H1 (cell line): ENCODE measurements at regions not wholly inside any gene's neighbourhood (a gene's known extent, or its start where the extent isn't known, plus 50 kb on each side); places are given as distances from the start of the nearest gene placed in this dataset.

ENCODE experiments used
- CTCF ChIA-PET: fragments of 300-600 bp; sonication (Branson Sonifier 250); formaldehyde crosslinking; loops from one replicate; lab custom pipeline; 2021; ENCODE audit not compliant: partially characterized antibody; lab: Charles Lee
- POLR2A ChIA-PET: fragments of 300-600 bp; sonication (Branson Sonifier 250); formaldehyde crosslinking; loops from one replicate; lab custom pipeline; 2021; ENCODE audit warnings: inconsistent platforms; ENCODE audit not compliant: partially characterized antibody; lab: Charles Lee
- DNase-seq, 2 experiments: peaks; one replicate each; pipeline versions ENCODE4 v3.0.0 to v3.0.0-alpha.2; 2010 to 2022; ENCODE audit warnings: low spot score in 2 of 2, low read depth in 1 of 2, mixed read lengths in 1 of 2
- FAIRE-seq: peaks from 2 replicates; lab custom pipeline; 2011; peaks lifted over from hg19 to GRCh38; lab: Jason Lieb, UNC
- H2AFZ ChIP-seq: 2 replicates; pipeline ENCODE4 v1.8.1; 2012; ENCODE audit warnings: low read length, inconsistent platforms
- H2AK5ac ChIP-seq: 2 replicates; pipeline ENCODE4 v1.6.1; 2013; ENCODE audit warnings: low read depth, low read length
- H2BK120ac ChIP-seq: replicated peaks from 2 replicates; pipeline ENCODE3; 2013; ENCODE audit warnings: low read depth, low read length, inconsistent platforms
- H2BK12ac ChIP-seq: 2 replicates; pipeline ENCODE4 v1.6.1; 2013; ENCODE audit warnings: low read depth, low read length
- H2BK15ac ChIP-seq: 2 replicates; pipeline ENCODE4 v1.6.1; 2013; ENCODE audit warnings: low read length
- H2BK20ac ChIP-seq: 2 replicates; pipeline ENCODE4 v1.6.1; 2013; ENCODE audit warnings: low read length
- H2BK5ac ChIP-seq: 2 replicates; pipeline ENCODE4 v1.6.1; 2013; ENCODE audit warnings: low read depth, low read length
- H3K14ac ChIP-seq: 2 replicates; pipeline ENCODE4 v1.6.1; 2013; ENCODE audit warnings: inconsistent platforms; ENCODE audit not compliant: insufficient read length
- H3K18ac ChIP-seq: 2 replicates; pipeline ENCODE4 v1.6.1; 2013; ENCODE audit warnings: low read length; ENCODE audit errors: extremely low read depth
- H3K23ac ChIP-seq: 2 replicates; pipeline ENCODE4 v1.6.1; 2013; ENCODE audit warnings: inconsistent platforms; ENCODE audit not compliant: insufficient read length
- H3K23me2 ChIP-seq: 2 replicates; pipeline ENCODE4 v1.6.1; 2013; ENCODE audit warnings: low read depth, low read length
- H3K27ac ChIP-seq: 2 replicates; pipeline ENCODE4 v1.6.1; 2011; ENCODE audit warnings: low read depth, low read length, inconsistent platforms
- H3K27me3 ChIP-seq, 4 experiments: replicated peaks in 1 of 4; 1 replicate in 1 of 4; 2 replicates in 3 of 4; pipeline versions ENCODE4 v1.6.1 to v1.8.1; 2011 to 2013; ENCODE audit warnings: low read length in 3 of 4, mild to moderate bottlenecking in 3 of 4, inconsistent platforms in 2 of 4, mixed read lengths in 2 of 4, moderate library complexity in 1 of 4; ENCODE audit not compliant: control insufficient read depth in 3 of 4, insufficient read depth in 3 of 4; ENCODE audit errors: extremely low read depth in 1 of 4
- H3K36me3 ChIP-seq, 4 experiments: 2 replicates each; pipeline versions ENCODE4 v1.6.1 to v1.8.1; 2011 to 2013; ENCODE audit warnings: mild to moderate bottlenecking in 4 of 4, low read length in 3 of 4, moderate library complexity in 2 of 4, control low read depth in 1 of 4, inconsistent platforms in 1 of 4; ENCODE audit not compliant: insufficient read depth in 4 of 4, control insufficient read depth in 2 of 4
- H3K4ac ChIP-seq: replicated peaks from 2 replicates; pipeline ENCODE3; 2013; ENCODE audit warnings: low read length, low read depth, mixed read lengths, inconsistent platforms; ENCODE audit not compliant: insufficient read length
- H3K4me1 ChIP-seq, 4 experiments: replicated peaks in 1 of 4; 1 replicate in 1 of 4; 2 replicates in 3 of 4; pipeline versions ENCODE4 v1.6.1 to v1.8.1; 2011 to 2013; ENCODE audit warnings: low read length in 3 of 4, inconsistent platforms in 2 of 4, mixed read lengths in 1 of 4; ENCODE audit not compliant: insufficient read depth in 4 of 4, control insufficient read depth in 3 of 4
- H3K4me2 ChIP-seq, 2 experiments: 2 replicates each; pipeline versions ENCODE4 v1.6.1 to v1.8.1; 2011 to 2013; ENCODE audit warnings: low read depth in 2 of 2, low read length in 2 of 2, control low read depth in 1 of 2, inconsistent platforms in 1 of 2, mild to moderate bottlenecking in 1 of 2; ENCODE audit not compliant: insufficient read depth in 1 of 2
- H3K4me3 ChIP-seq, 4 experiments: fragments of 200-600, 300-600 bp in 1 of 4; sonication (generic), shearing (Covaris generic), sonication (Bioruptor Twin) in 1 of 4; 2 replicates each; pipeline versions ENCODE4 v1.5.1 to v1.8.1; 2011 to 2016; ENCODE audit warnings: low read length in 4 of 4, low read depth in 3 of 4, control low read depth in 2 of 4, inconsistent platforms in 2 of 4, mild to moderate bottlenecking in 2 of 4, mixed read lengths in 1 of 4, moderate library complexity in 1 of 4; ENCODE audit not compliant: insufficient read depth in 2 of 4; ENCODE audit errors: extremely low read depth in 1 of 4
- H3K56ac ChIP-seq: replicated peaks from 2 replicates; pipeline ENCODE3; 2013; ENCODE audit warnings: low read depth, mild to moderate bottlenecking, mixed read lengths, low read length, inconsistent platforms; ENCODE audit not compliant: insufficient read length
- H3K79me1 ChIP-seq: 2 replicates; pipeline ENCODE4 v1.6.1; 2013; ENCODE audit warnings: low read depth, low read length, control low read depth
- H3K79me2 ChIP-seq, 2 experiments: 2 replicates each; pipeline versions ENCODE4 v1.6.1 to v1.8.1; 2012 to 2013; ENCODE audit warnings: low read length in 2 of 2, mild to moderate bottlenecking in 2 of 2, inconsistent platforms in 1 of 2; ENCODE audit not compliant: insufficient read depth in 2 of 2, control insufficient read depth in 1 of 2
- H3K9ac ChIP-seq, 4 experiments: replicated peaks in 1 of 4; 1 replicate in 1 of 4; 2 replicates in 3 of 4; pipeline versions ENCODE4 v1.6.1 to v1.8.1; 2011 to 2013; ENCODE audit warnings: low read depth in 3 of 4, low read length in 3 of 4, control low read depth in 2 of 4, mild to moderate bottlenecking in 2 of 4, moderate library complexity in 2 of 4, inconsistent platforms in 1 of 4; ENCODE audit errors: extremely low read depth in 1 of 4
- H3K9me3 ChIP-seq, 2 experiments: 2 replicates each; pipeline versions ENCODE4 v1.6.1 to v1.8.1; 2012 to 2013; ENCODE audit warnings: mild to moderate bottlenecking in 2 of 2, moderate library complexity in 2 of 2, control low read depth in 1 of 2, inconsistent platforms in 1 of 2, low read depth in 1 of 2, low read length in 1 of 2, mixed read lengths in 1 of 2; ENCODE audit not compliant: insufficient read depth in 2 of 2
- H4K20me1 ChIP-seq, 2 experiments: replicated peaks in 1 of 2; 2 replicates each; pipeline versions ENCODE3 to v1.8.1; 2011 to 2013; ENCODE audit warnings: inconsistent platforms in 2 of 2, low read length in 2 of 2, mild to moderate bottlenecking in 1 of 2; ENCODE audit not compliant: insufficient read depth in 2 of 2, control insufficient read depth in 1 of 2
- H4K5ac ChIP-seq: 2 replicates; pipeline ENCODE4 v1.6.1; 2013; ENCODE audit warnings: low read length, low read depth, mixed read lengths, inconsistent platforms; ENCODE audit not compliant: insufficient read length
- H4K8ac ChIP-seq: 2 replicates; pipeline ENCODE4 v1.8.0; 2013; ENCODE audit warnings: mild to moderate bottlenecking, moderate library complexity, low read length, inconsistent platforms; ENCODE audit not compliant: insufficient read depth; ENCODE audit errors: extremely low read depth
- H4K91ac ChIP-seq: replicated peaks from 2 replicates; pipeline ENCODE3; 2013; ENCODE audit warnings: low read length, mixed read lengths, inconsistent platforms; ENCODE audit not compliant: insufficient read length
- ATF2 ChIP-seq: IDR thresholded peaks from 2 replicates; pipeline ENCODE4 v1.6.1; 2012; ENCODE audit warnings: low read length, inconsistent platforms
- BCL11A ChIP-seq, 2 experiments: IDR thresholded peaks; one replicate each; pipeline ENCODE4 v1.6.1; 2011; ENCODE audit warnings: low read depth in 2 of 2, low read length in 2 of 2, mild to moderate bottlenecking in 2 of 2
- EP300 ChIP-seq, 2 experiments: IDR thresholded peaks; 1 replicate in 1 of 2; 2 replicates in 1 of 2; pipeline ENCODE4 v1.6.1; 2011 to 2012; ENCODE audit warnings: low read depth in 2 of 2, low read length in 2 of 2, mild to moderate bottlenecking in 2 of 2, borderline replicate concordance in 1 of 2, inconsistent platforms in 1 of 2, moderate library complexity in 1 of 2
- KDM4A ChIP-seq: IDR thresholded peaks from one replicate; pipeline ENCODE4 v1.7.1; 2012; ENCODE audit warnings: low read depth, mild to moderate bottlenecking, moderate library complexity, low read length, inconsistent platforms; ENCODE audit not compliant: severe bottlenecking
- SUZ12 ChIP-seq: fragments of 200-600 bp; sonication (generic); IDR thresholded peaks from 2 replicates; pipeline ENCODE4 v1.6.1; 2012; ENCODE audit warnings: mild to moderate bottlenecking, inconsistent platforms, low read length, moderate library complexity, mixed read lengths

- no peaks in the 10 kb centered on the region for H3K9me3 ChIP-seq
- no peak overlapping the region for H2BK15ac ChIP-seq
- no peak overlapping the region for H2BK12ac ChIP-seq
- no peak for FAIRE-seq
- H2BK120ac ChIP-seq = no peak overlapping the region
- H3K4me1 ChIP-seq = no peaks in the 10 kb centered on the region
- no peak overlapping the region for H3K9ac ChIP-seq
- no peak overlapping the region for H3K18ac ChIP-seq
- H2BK5ac ChIP-seq = no peak overlapping the region
- no peak overlapping the region for H2BK20ac ChIP-seq
- H3K79me1 ChIP-seq = no peaks in the 10 kb centered on the region
- no peak for DNase-seq
- H3K36me3 ChIP-seq = no peaks in the 10 kb centered on the region
- H3K23ac ChIP-seq = no peak overlapping the region
- H2AFZ ChIP-seq = no peak overlapping the region
- no peak overlapping the region for H4K91ac ChIP-seq
- H3K27ac ChIP-seq = no peak overlapping the region
- H4K8ac ChIP-seq = no peak overlapping the region
- H2AK5ac ChIP-seq = no peak overlapping the region
- ChIA-PET POLR2A (no interaction called here), CTCF (no interaction called here)
- H3K4ac ChIP-seq = no peak overlapping the region
- H3K14ac ChIP-seq = no peak overlapping the region
- H3K4me3 ChIP-seq = no peak overlapping the region
- no peak overlapping the region for H4K5ac ChIP-seq
- no peak overlapping the region for H3K56ac ChIP-seq
- no peak overlapping the region for H3K4me2 ChIP-seq
- H3K23me2 ChIP-seq = no peaks in the 10 kb centered on the region
- no peaks in the 10 kb centered on the region for H3K27me3 ChIP-seq
- H3K79me2 ChIP-seq = no peaks in the 10 kb centered on the region
- H4K20me1 ChIP-seq = no peaks in the 10 kb centered on the region
- no peak for TF ChIP-seq KDM4A
- no peak for TF ChIP-seq ATF2
- no peak for TF ChIP-seq EP300 (IDR thresholded peaks at IDR 0.05; ENCODE audit: borderline replicate concordance in 1 of 2, low read depth in 2 of 2, low read length in 2 of 2)
- TF ChIP-seq SUZ12 = no peak
- TF ChIP-seq BCL11A (IDR thresholded peaks at IDR 0.05; ENCODE audit: low read depth in 2 of 2, low read length in 2 of 2) = no peak
Observed at GRCh38 chr7:126210707-126211106, 1042.0 kb downstream of the GRM8 start.
